Activated CD4-positive, alpha-beta T cell treated with anti-CD3 and anti-CD28 coated beads, Interleukin-2, amount 10 ng/mL, durations not matched to agents 24 days and 14 days (primary cell): ENCODE measurements at regions not wholly inside any gene's neighbourhood (a gene's known extent, or its start where the extent isn't known, plus 50 kb on each side); places are given as distances from the start of the nearest gene placed in this dataset.
"Not testable (repeated sequence)": the region's sequence is repeated elsewhere in the genome, so short reads cannot be mapped to it uniquely, and the experiment has no call there.

Experiments
- DNase-seq: peaks from one replicate; pipeline ENCODE4 v3.0.0; 2022
- H3K27ac Mint-ChIP-seq: one replicate; pipeline ENCODE4 v1.8.0; 2022; ENCODE audit warnings: mild to moderate bottlenecking, mixed read lengths
- H3K27me3 Mint-ChIP-seq: one replicate; pipeline ENCODE4 v1.8.0; 2022; ENCODE audit warnings: mixed read lengths
- H3K36me3 Mint-ChIP-seq: one replicate; pipeline ENCODE4 v1.8.0; 2022; ENCODE audit warnings: low read depth, mild to moderate bottlenecking, mixed read lengths
- H3K4me1 Mint-ChIP-seq: one replicate; pipeline ENCODE4 v1.8.0; 2021; ENCODE audit warnings: mixed read lengths
- H3K4me3 Mint-ChIP-seq: one replicate; pipeline ENCODE4 v1.8.0; 2022; ENCODE audit warnings: mild to moderate bottlenecking, moderate library complexity, mixed read lengths
- H3K9me3 Mint-ChIP-seq: one replicate; pipeline ENCODE4 v1.8.0; 2021; ENCODE audit warnings: mixed read lengths
- intact Hi-C: fragments of 100-400 bp; cut with micrococcal nuclease; formaldehyde crosslinking; loops from one replicate; pipeline ENCODE4 v1.15.1; 2023

- Mint-ChIP-seq H3K4me3 (no peak overlapping the region), H3K27me3 (no peaks in the 10 kb centered on the region), H3K36me3 (no peaks in the 10 kb centered on the region), H3K9me3 (no peaks in the 10 kb centered on the region), H3K27ac (no peak overlapping the region), H3K4me1 (no peaks in the 10 kb centered on the region)
- DNase-seq = no peak
- intact Hi-C loops = no loop called here
Measured at GRCh38 chr10:23864631-23865147, 344.2 kb upstream of the KIAA1217 start.

GRCh38 chr10:23866985-23867384 is 342.0 kb upstream of the KIAA1217 start:
- H3K36me3 Mint-ChIP-seq, H3K4me3 Mint-ChIP-seq, DNase-seq, H3K4me1 Mint-ChIP-seq, H3K27ac Mint-ChIP-seq, H3K9me3 Mint-ChIP-seq, H3K27me3 Mint-ChIP-seq, intact Hi-C loops: not testable (repeated sequence)

- Mint-ChIP-seq H3K27me3 (no peaks in the 10 kb centered on the region), H3K27ac (no peak overlapping the region), H3K36me3 (no peaks in the 10 kb centered on the region), H3K4me1 (no peaks in the 10 kb centered on the region), H3K9me3 (no peaks in the 10 kb centered on the region), H3K4me3 (no peak overlapping the region)
- intact Hi-C loops = no loop called here
- DNase-seq = no peak
Measured at GRCh38 chr10:23868121-23868520, 340.8 kb upstream of the KIAA1217 start.

- H3K9me3 Mint-ChIP-seq = no peaks in the 10 kb centered on the region
- H3K4me3 Mint-ChIP-seq = no peak overlapping the region
- no peaks in the 10 kb centered on the region for H3K4me1 Mint-ChIP-seq
- no peaks in the 10 kb centered on the region for H3K36me3 Mint-ChIP-seq
- intact Hi-C loops = no loop called here
- H3K27me3 Mint-ChIP-seq = no peaks in the 10 kb centered on the region
- no peak for DNase-seq
- no peak overlapping the region for H3K27ac Mint-ChIP-seq
Measured at GRCh38 chr10:23869548-23869947, 339.4 kb upstream of the KIAA1217 start.

- Mint-ChIP-seq H3K27ac (no peak overlapping the region), H3K4me1 (no peaks in the 10 kb centered on the region), H3K9me3 (no peaks in the 10 kb centered on the region), H3K36me3 (no peaks in the 10 kb centered on the region), H3K4me3 (no peak overlapping the region), H3K27me3 (no peaks in the 10 kb centered on the region)
- DNase-seq = no peak
- intact Hi-C loops = no loop called here
Measured at GRCh38 chr10:23869996-23870395, 338.9 kb upstream of the KIAA1217 start.

GRCh38 chr10:23870651-23871610 is 338.0 kb upstream of the KIAA1217 start:
- Mint-ChIP-seq H3K9me3 (no peaks in the 10 kb centered on the region), H3K27me3 (no peaks in the 10 kb centered on the region)
- intact Hi-C loops = no loop called here

GRCh38 chr10:23872290-23872689 is 336.6 kb upstream of the KIAA1217 start:
- no peak overlapping the region for H3K4me3 Mint-ChIP-seq
- H3K27ac Mint-ChIP-seq = no peak overlapping the region
- H3K4me1 Mint-ChIP-seq = no peaks in the 10 kb centered on the region
- intact Hi-C loops = no loop called here
- H3K9me3 Mint-ChIP-seq = no peaks in the 10 kb centered on the region
- no peaks in the 10 kb centered on the region for H3K36me3 Mint-ChIP-seq
- no peaks in the 10 kb centered on the region for H3K27me3 Mint-ChIP-seq
- DNase-seq = no peak

More at GRCh38 chr10:23870651-23871610, 338.0 kb upstream of the KIAA1217 start:
- Mint-ChIP-seq H3K4me3 (no peak overlapping the region), H3K4me1 (no peaks in the 10 kb centered on the region), H3K36me3 (no peaks in the 10 kb centered on the region), H3K27ac (no peak overlapping the region)
- DNase-seq = no peak

- intact Hi-C loops = no loop called here
- Mint-ChIP-seq H3K9me3 (no peaks in the 10 kb centered on the region), H3K36me3 (no peaks in the 10 kb centered on the region), H3K27me3 (no peaks in the 10 kb centered on the region), H3K27ac (no peak overlapping the region), H3K4me3 (no peak overlapping the region), H3K4me1 (no peaks in the 10 kb centered on the region)
- DNase-seq = no peak
Measured at GRCh38 chr10:23877791-23878320, 331.1 kb upstream of the KIAA1217 start.

- Mint-ChIP-seq H3K27ac (no peak overlapping the region), H3K36me3 (no peaks in the 10 kb centered on the region), H3K27me3 (no peaks in the 10 kb centered on the region), H3K4me3 (no peak overlapping the region), H3K9me3 (no peaks in the 10 kb centered on the region), H3K4me1 (no peaks in the 10 kb centered on the region)
- DNase-seq = no peak
- intact Hi-C loops = no loop called here
Measured at GRCh38 chr10:23884670-23885069, 324.3 kb upstream of the KIAA1217 start.

GRCh38 chr10:23885853-23886252 is 323.1 kb upstream of the KIAA1217 start:
- Mint-ChIP-seq H3K4me1 (no peaks in the 10 kb centered on the region), H3K9me3 (no peaks in the 10 kb centered on the region), H3K4me3 (no peak overlapping the region), H3K27me3 (no peaks in the 10 kb centered on the region), H3K27ac (no peak overlapping the region), H3K36me3 (no peaks in the 10 kb centered on the region)
- no peak for DNase-seq
- intact Hi-C loops = no loop called here

GRCh38 chr10:23886355-23886754 is 322.6 kb upstream of the KIAA1217 start:
- intact Hi-C loops = no loop called here
- Mint-ChIP-seq H3K27me3 (no peaks in the 10 kb centered on the region), H3K4me3 (no peak overlapping the region), H3K9me3 (no peaks in the 10 kb centered on the region), H3K36me3 (no peaks in the 10 kb centered on the region), H3K27ac (no peak overlapping the region), H3K4me1 (no peaks in the 10 kb centered on the region)
- DNase-seq = no peak

GRCh38 chr10:23891301-23891700 is 317.6 kb upstream of the KIAA1217 start:
- no peak overlapping the region for H3K4me3 Mint-ChIP-seq
- no peaks in the 10 kb centered on the region for H3K4me1 Mint-ChIP-seq
- no peaks in the 10 kb centered on the region for H3K9me3 Mint-ChIP-seq
- no peaks in the 10 kb centered on the region for H3K27me3 Mint-ChIP-seq
- H3K27ac Mint-ChIP-seq = no peak overlapping the region
- no peak for DNase-seq
- no peaks in the 10 kb centered on the region for H3K36me3 Mint-ChIP-seq
- intact Hi-C loops = no loop called here

- H3K4me1 Mint-ChIP-seq = no peaks in the 10 kb centered on the region
- no peak overlapping the region for H3K27ac Mint-ChIP-seq
- intact Hi-C loops = no loop called here
- no peak overlapping the region for H3K4me3 Mint-ChIP-seq
- H3K36me3 Mint-ChIP-seq = no peaks in the 10 kb centered on the region
- no peak for DNase-seq
- no peaks in the 10 kb centered on the region for H3K9me3 Mint-ChIP-seq
- no peaks in the 10 kb centered on the region for H3K27me3 Mint-ChIP-seq
Measured at GRCh38 chr10:23892296-23892695, 316.6 kb upstream of the KIAA1217 start.

- H3K9me3 Mint-ChIP-seq = peaks cover 3% of the 10 kb centered on the region
- DNase-seq = no peak
- H3K27me3 Mint-ChIP-seq = no peaks in the 10 kb centered on the region
- no peak overlapping the region for H3K4me3 Mint-ChIP-seq
- intact Hi-C loops = no loop called here
- H3K36me3 Mint-ChIP-seq = no peaks in the 10 kb centered on the region
- no peaks in the 10 kb centered on the region for H3K4me1 Mint-ChIP-seq
- H3K27ac Mint-ChIP-seq = no peak overlapping the region
Measured at GRCh38 chr10:23897267-23897666, 311.7 kb upstream of the KIAA1217 start.
